Right atrium auricular region (tissue), 2 donors: ENCODE measurements at regions not wholly inside any gene's neighbourhood (a gene's known extent, or its start where the extent isn't known, plus 50 kb on each side); places are given as distances from the start of the nearest gene placed in this dataset.

Experiments
- DNase-seq: peaks from one replicate; pipeline ENCODE4 v3.0.0-alpha.2; 2019; ENCODE audit warnings: low spot score
- H3K27ac ChIP-seq, 2 donors: fragments of 200-600 bp; sonication (generic); 1 replicate in 1 of 2; 2 replicates in 1 of 2; pipeline ENCODE4 v1.5.1; 2016 to 2019
- H3K27me3 ChIP-seq, 2 donors: fragments of 200-600 bp; sonication (generic); one replicate each; pipeline versions ENCODE4 v1.5.1 to v1.6.0; 2017 to 2019
- H3K36me3 ChIP-seq: fragments of 200-600 bp; sonication (generic); one replicate; pipeline ENCODE4 v1.5.1; 2016
- H3K4me1 ChIP-seq, 2 donors: fragments of 200-600 bp; sonication (generic); one replicate each; pipeline versions ENCODE4 v1.5.1 to v1.6.0; 2017 to 2019
- H3K4me3 ChIP-seq, 2 donors: fragments of 200-600 bp; sonication (generic); 1 replicate in 1 of 2; 2 replicates in 1 of 2; pipeline ENCODE4 v1.5.1; 2017 to 2019; ENCODE audit warnings: mild to moderate bottlenecking in 1 of 2, moderate library complexity in 1 of 2
- H3K9me3 ChIP-seq, 2 donors: fragments of 200-600 bp; sonication (generic); one replicate each; pipeline ENCODE4 v1.5.1; 2019
- CTCF ChIP-seq, 2 donors: fragments of 200-600 bp; sonication (generic); IDR thresholded peaks; one replicate each; pipeline ENCODE4 v1.5.1; 2019; ENCODE audit warnings: antibody characterized with exemption in 2 of 2

- no peaks in the 10 kb centered on the region for H3K4me1 ChIP-seq
- no peak for TF ChIP-seq CTCF (IDR thresholded peaks at IDR 0.05)
- no peaks in the 10 kb centered on the region for H3K36me3 ChIP-seq
- H3K27ac ChIP-seq = no peak overlapping the region
- no peak for DNase-seq
- no peaks in the 10 kb centered on the region for H3K9me3 ChIP-seq
- no peak overlapping the region for H3K4me3 ChIP-seq
- no peaks in the 10 kb centered on the region for H3K27me3 ChIP-seq
These were observed 157.5 kb upstream of the SLC24A5 start for GRCh38 chr15:47963265-47963664.

DNA sequence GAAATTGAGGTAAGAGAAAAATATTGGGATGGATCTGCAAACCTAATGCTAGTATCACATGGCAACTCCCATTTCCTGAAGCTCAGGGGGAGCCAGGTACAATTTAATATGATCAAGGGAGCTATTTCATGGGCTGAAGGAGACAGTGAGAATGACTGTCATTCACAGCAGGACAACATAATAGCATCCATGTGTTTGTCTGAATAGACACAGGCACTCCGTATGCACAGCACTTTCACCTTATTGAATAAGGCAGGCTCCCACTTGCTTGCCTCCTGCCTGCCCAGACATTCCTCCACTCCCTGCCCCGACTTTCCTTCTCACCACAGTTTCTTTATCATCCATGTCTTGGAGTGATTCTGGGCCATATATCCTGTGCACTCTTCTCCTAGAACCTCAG lies 156.6 kb upstream of the SLC24A5 start:
- Histone ChIP-seq H3K27me3 (no peaks in the 10 kb centered on the region), H3K27ac (no peak overlapping the region), H3K9me3 (no peaks in the 10 kb centered on the region), H3K4me3 (no peak overlapping the region), H3K36me3 (no peaks in the 10 kb centered on the region), H3K4me1 (no peaks in the 10 kb centered on the region)
- TF ChIP-seq CTCF (IDR thresholded peaks at IDR 0.05) = no peak
- no peak for DNase-seq

DNA sequence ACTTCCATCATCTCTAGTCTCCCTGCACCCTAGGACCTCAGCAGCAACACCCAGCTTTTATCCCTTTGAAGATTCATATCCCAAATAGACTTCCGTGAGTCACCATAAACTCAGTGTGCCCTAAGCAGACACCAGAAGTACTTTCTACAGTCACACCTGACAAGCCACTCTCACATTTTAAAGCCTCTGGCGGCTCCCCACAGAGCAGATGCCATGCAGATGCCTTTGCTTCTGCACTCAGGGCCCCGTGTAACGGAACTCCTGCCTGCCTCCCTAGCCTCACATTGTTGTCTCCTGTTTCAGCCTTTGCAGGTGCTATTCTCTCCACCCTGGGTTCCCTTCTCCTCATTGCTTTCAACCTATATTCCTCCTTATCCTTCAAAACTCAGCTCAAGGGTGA lies 155.5 kb upstream of the SLC24A5 start:
- no peak for TF ChIP-seq CTCF (IDR thresholded peaks at IDR 0.05)
- no peaks in the 10 kb centered on the region for H3K36me3 ChIP-seq

DNA sequence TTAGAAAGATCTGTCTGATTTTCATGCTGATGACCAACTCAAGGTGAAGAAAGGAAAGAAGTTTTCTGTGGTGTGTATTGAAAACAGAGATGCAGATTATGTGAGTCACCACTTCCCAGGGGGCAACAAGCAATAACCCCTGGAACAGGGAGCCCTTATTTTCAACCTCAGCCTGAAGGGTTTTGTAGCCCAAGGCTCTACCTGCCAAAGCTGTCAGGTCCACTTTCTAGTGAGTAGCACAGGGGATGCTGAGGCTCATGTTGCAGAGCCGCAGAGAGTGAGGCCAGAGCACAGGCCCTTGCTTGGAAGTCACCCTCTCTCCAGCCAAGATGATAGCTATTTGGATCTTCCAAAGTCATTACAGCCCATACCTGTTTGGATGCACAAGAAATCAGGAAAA lies 152.2 kb upstream of the SLC24A5 start:
- no peaks in the 10 kb centered on the region for H3K36me3 ChIP-seq
- H3K4me1 ChIP-seq = no peaks in the 10 kb centered on the region
- H3K27me3 ChIP-seq = no peaks in the 10 kb centered on the region
- no peak overlapping the region for H3K4me3 ChIP-seq
- no peak overlapping the region for H3K27ac ChIP-seq
- no peak for DNase-seq
- no peaks in the 10 kb centered on the region for H3K9me3 ChIP-seq
- TF ChIP-seq CTCF (IDR thresholded peaks at IDR 0.05) = no peak

More for the DNA sequence above, 155.5 kb upstream of the SLC24A5 start:
- Histone ChIP-seq H3K27me3 (no peaks in the 10 kb centered on the region), H3K9me3 (no peaks in the 10 kb centered on the region), H3K4me3 (no peak overlapping the region), H3K4me1 (no peaks in the 10 kb centered on the region), H3K27ac (no peak overlapping the region)
- DNase-seq = no peak

- Histone ChIP-seq H3K9me3 (no peaks in the 10 kb centered on the region), H3K36me3 (no peaks in the 10 kb centered on the region), H3K4me3 (no peak overlapping the region), H3K4me1 (no peaks in the 10 kb centered on the region), H3K27ac (no peak overlapping the region), H3K27me3 (no peaks in the 10 kb centered on the region)
- no peak for TF ChIP-seq CTCF (IDR thresholded peaks at IDR 0.05)
- no peak for DNase-seq
These were observed 149.2 kb upstream of the SLC24A5 start for GRCh38 chr15:47971637-47972036.

GRCh38 chr15:47972738-47973137 lies 148.1 kb upstream of the SLC24A5 start:
- no peaks in the 10 kb centered on the region for H3K4me1 ChIP-seq
- no peak overlapping the region for H3K27ac ChIP-seq
- H3K9me3 ChIP-seq = no peaks in the 10 kb centered on the region
- DNase-seq = no peak
- no peak for TF ChIP-seq CTCF (IDR thresholded peaks at IDR 0.05)
- no peaks in the 10 kb centered on the region for H3K27me3 ChIP-seq
- no peak overlapping the region for H3K4me3 ChIP-seq
- H3K36me3 ChIP-seq = no peaks in the 10 kb centered on the region
